HG03565 (cell line): ENCODE measurements at regions not wholly inside any gene's neighbourhood (a gene's known extent, or its start where the extent isn't known, plus 50 kb on each side); places are given as distances from the start of the nearest gene placed in this dataset.
A peak's percentile ranks its signal among the peaks of the same experiment; 100 is the strongest.
"Not testable (repeated sequence)": the region's sequence is repeated elsewhere in the genome, so short reads cannot be mapped to it uniquely, and the experiment has no call there.

ENCODE experiments used
- ATAC-seq: cut with Tn5 transposase; IDR thresholded peaks from one replicate; pipeline ENCODE4 v1.9.1; 2021; ENCODE audit warnings: mild to moderate bottlenecking, moderate library complexity; ENCODE audit not compliant: unreplicated experiment

DNA sequence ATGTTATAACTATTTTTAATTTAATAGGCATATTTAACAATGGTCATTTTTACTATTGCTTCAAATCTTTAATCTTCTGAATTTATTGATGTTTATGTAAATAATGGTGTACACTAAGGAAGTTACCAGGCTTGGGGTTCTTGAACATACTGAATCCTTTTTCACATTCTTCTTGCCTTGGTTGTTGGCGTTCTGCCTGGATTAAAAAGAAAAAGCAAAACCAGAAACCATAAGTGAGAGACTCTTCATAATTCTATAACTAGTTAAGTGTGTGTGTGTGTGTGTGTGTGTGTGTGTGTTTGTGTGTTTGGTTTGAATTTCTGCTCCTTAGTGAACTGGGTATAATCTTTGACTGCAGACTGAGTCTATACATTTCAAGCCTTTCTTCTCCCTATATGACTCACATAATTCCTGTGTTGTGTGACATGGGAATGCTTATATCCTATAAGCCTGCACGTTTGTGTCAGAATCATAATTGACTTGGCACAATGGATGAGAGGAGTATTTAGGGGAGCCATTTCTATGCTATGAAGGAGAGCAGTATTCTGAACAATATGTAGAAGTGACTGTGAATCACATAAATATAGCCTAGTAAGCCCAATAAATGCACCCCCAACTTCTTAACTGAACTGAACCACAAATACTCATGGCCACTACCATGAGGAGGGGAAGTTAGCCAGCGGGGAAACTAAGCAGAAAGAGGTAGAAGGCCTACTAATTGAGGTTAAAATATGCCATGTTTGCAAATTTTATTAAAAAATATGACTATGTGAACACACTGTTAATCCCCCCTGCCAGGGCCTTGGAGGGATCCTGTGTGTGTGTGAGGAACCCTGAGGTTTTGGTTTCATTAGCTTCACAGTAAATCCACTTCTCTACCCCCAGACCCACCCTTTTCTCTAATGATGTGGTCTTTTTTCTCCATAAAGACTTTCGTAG is 425.5 kb downstream of the BCKDHB start:
- ATAC-seq, result no peak

DNA sequence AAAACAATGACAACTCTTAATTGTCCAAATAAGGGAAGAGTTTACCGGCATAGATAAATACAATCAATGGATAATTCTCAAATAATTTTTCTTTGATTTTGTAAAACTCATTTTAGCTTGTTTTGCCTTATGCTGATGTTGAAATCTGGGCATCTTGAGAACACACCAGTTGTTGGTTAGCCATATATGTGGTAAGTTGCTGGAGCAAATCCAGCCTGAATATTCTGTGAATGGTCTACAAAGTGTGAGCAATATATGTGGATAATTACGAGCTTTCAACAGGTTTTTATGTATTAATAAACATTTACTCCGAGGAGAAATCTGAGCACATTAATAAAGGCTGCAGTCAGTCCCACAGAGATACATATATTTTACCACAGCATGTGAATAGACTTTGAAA is 423.6 kb downstream of the BCKDHB start:
- no peak for ATAC-seq

DNA sequence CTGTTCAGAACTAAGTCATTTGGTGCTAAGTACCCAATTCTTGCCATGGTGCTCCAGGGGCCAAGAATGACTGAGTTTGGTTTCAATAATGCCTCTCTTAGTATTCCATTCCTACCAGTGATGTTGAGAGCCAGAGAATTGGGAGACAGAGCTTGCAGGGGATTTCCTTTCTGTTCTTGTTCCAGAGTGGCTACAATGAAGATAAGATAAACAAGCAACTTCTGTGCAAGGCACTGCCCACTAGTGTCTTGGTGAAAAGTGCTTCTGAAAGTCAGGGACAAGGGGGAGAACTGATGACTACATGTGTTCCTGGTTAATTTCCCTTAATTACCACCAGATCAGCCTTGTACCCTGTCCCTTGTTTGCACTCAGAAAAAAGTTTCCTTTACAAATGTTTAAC is 421.6 kb downstream of the BCKDHB start:
- no peak for ATAC-seq

DNA sequence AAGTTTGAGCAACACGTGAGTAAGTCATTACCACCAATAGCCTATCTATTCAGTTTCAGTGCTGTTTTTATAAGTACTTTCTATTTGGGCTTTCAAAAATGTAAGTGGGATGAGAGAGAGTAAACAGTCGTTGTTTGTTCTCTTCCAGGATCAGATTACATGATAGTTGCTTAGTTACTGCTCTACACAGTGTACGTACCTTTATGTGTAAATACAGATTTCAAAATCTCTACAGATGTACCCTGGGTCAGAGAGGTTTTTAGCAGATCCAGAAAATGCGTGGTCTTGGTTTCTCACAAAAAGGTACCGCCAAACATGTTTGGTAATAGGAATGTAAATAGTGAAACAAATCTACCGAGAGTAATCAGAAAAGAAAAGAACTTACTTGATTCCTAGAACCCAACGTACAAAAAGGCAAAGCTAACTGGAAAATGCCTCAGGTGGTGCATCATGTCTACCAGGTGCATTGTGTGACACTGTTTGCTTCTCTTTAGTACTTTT is 421.1 kb downstream of the BCKDHB start:
- no peak for ATAC-seq

DNA sequence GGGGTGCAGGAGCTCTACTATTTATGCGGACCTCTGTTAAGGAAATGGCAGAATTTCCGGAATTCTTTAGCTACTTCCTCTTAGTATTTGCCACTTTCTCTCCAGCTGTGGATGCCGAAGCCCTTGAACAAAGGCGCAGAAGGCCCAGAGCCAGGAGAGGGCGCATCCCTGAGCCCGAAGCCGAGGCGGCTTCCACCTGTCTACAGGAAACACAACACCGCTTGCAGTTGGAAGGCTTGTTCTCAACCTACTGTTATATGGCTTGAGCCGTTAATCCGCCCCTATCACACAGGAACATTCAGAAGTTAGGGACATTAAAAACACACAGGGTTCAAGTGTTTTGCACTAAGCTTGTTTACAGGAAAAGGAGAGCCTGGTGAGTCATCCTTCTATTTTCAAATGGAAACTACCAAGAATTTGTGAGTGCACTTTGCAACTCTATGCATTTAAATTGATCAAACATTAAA is 417.1 kb downstream of the BCKDHB start:
- no peak for ATAC-seq

DNA sequence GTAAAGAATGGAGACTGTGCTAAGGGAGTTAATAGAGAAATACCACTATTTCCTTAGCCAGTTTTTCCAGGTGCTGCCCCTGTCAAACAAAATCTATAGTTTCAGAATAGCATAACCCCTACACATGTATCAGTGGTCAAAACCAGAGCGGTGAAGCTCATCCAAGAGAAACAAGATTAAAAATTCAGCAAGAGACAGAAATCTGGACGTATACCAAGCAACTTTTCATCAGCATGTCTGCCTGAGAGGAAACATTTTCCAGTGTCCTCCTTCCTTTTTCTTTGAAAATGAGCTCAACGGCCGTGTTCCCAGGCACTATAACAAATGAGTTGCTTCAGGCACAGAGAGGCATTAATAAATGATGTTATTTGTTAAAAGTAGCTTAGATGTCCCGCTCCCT is 416.5 kb downstream of the BCKDHB start:
- ATAC-seq, result no peak

DNA sequence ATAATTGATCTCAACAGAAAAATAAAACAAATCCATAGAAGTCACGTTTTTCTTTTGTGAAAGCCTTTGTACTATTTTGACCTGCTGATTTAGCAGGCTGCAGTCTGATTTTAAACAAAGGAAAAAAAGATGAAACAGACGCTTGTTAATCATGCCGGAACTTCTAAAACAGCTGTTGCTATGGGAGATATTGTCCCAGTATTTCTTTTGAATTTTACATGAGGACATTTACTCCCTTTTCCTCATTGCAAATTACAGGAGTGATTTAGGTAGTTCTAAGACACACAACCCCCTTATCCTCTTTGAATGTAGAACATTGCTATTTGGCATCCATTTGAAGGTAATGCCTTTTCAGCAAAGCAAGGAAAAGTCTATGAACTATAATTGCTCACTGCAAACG is 416.1 kb downstream of the BCKDHB start:
- no peak for ATAC-seq

DNA sequence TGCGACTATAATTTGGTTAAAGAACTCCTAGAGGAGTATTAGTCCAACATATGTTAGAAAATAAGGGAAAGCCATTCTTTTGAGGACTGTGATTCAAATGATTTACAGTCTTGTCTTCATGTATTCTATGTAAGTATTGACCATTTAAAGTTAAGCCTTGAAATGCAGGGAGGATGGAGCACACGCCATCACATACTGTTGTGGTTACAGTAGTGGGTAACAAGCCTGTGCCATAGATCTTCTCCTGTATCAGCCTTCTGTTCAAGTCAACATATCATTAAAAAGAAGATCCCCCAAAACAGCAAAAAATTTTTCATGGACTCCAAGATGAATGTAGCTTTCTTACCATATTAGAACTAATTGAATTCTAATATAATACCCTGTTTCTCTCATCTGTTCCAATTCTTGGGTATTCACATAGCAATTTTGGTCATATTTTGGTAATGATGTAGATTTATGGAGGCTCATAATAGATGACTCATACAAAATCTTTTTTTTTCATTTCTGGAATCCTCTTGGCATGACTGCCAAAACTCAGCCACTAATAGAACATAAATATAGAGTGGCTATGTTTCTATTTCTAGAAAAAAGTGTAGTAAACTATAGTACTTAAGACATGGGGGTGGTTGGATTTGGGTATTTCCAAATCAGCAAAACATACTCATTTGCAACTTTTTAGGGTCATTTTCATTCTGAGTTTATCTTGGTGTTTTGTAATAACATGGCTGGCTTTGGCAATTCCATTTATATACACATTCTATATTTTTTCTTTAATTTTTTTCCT is 413.5 kb downstream of the BCKDHB start:
- no peak for ATAC-seq

DNA sequence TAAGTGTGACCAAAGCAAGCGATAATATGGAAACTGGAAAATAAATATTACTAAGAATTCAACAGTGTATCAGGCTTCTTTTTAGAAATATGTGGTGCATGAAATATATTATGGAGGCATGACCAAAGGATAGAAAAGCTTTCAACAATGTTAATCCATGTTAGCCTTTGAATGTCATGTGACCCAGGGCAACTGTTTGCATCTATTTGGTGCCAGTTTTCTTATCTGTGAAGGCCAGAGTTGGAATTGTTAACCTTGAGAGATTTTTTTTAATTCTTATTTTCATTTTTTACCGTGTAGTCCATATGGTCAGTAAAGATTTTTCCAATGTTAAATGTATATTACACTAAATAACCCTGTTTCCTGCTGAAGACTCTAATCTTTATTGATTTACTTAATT is 411.1 kb downstream of the BCKDHB start:
- ATAC-seq, result no peak

DNA sequence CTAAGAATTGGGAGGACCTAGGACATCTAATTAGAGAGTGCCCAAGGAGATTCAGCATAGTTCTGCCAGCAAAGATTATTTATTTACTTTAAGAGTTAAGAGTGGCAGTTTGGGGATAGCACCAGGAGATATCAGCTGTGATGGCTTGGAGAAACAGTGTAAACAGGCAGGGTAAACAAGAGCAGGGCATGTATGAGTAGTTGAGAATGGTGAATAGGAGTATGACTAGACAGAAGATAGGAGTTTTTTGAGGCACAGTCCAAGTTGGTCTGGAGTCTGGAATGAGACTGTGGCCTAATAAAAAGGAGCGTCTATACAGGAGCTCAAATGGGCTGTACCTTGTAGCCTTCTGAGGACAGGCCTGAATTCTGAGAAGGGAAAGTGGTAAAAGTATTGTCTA is 404.1 kb downstream of the BCKDHB start:
- not testable (repeated sequence) for ATAC-seq

DNA sequence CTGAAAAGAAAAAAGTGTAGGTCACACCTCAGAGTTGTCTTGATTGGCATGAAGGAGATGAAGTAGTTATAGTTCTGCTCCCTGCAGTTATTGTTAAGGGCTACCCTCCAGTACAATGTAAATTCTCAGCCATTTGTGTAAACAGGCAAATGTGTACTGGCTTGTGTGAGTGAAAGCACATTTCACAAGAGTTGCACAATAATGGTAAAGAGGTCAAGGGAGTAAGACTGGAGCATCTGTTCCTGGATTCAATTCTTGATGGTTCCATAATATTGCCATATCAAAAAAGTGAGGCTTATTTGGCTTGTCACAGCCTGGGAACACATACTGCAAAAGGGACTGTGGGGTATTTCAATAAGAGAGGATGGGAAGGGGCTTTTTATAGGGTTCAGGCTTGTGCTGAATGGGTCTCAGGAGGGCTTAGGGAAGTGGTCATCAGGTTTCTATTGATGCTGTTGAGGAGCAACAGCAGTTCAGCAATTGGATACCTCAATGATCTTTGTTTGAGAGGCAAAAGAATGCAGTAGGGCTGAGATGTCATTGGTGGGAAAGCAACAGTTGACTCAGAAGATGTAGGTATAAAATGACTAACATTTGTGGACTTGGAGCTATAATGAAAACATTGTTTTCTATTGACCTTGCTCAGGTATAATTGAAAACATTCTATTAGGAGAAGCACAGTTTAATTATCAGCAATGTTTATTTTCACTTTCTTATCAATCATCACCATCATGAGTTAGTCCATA is 402.6 kb downstream of the BCKDHB start:
- no peak for ATAC-seq

DNA sequence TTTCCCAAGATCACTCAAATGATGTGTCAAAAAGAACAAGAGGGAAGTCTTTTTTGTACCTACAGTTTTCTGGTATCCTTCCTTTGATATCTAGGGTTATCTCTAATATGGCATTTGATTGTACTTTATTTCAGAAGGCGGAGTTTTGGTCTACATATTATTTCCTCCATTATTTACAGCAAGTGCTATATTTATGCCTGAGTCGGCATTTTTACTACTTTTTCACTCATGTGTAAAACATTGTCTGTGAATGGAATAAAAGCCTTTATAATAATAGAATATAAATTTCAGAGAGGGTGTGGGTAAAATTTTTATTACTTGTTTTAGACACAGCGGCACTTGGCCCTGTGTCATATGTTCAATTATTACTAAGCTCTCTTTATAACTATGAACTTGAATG is 398.4 kb downstream of the BCKDHB start:
- no peak for ATAC-seq

DNA sequence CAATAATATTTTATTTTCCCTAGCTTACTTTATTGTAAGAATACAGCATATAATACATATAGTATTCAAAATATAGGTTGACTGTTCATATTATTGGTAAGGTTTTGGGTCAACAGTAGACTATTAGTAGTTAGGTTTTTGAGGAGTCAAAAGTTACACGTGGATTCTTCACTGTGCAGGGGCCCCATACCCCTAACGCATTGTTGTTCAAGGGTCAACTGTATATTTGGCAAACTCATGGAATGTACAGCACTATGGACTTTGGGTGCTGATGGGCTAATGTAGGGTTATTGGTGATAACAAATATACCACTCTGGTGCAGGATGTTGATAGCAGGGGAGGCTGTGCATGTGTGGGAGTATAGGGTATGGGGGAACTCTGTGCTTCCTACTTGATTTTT is 397.2 kb downstream of the BCKDHB start:
- no peak for ATAC-seq

DNA sequence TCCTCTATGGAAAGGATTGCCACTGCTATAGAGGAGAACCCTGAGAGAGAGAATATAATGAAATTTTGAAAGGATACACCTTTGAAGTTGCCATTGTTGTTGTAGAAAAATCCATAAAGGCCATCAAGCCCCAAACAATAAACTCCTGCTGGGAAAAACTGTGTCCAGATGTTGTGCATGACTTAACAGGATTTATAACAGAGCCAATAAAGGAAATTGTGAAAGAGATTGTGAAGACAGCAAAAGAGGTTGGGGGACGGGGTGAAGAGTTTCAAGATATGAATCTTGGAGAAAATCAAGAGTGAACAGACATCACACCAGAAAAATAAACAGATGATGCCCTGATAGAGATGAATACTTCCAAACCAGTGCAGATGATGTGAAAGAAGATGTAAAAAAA is 396.4 kb downstream of the BCKDHB start:
- ATAC-seq, result no peak

DNA sequence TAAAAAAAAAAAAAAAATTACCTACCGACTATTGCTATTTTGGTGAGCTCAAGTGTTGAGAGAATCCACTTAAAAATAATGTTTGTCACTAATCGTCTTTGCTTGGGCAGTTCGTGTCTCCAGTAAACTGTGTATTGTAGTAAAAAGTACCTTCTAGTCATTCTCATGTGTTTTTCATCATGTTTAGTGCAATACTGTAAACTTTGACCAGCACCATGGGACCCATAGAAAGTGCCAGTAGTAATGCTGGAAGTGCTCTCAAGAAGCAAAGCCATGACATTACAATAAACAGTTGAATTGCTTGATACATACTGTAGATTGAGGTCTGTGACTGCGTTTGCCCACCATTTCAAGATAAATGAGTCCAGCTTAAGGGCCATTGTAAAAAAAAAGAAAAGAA is 395.2 kb downstream of the BCKDHB start:
- no peak for ATAC-seq

DNA sequence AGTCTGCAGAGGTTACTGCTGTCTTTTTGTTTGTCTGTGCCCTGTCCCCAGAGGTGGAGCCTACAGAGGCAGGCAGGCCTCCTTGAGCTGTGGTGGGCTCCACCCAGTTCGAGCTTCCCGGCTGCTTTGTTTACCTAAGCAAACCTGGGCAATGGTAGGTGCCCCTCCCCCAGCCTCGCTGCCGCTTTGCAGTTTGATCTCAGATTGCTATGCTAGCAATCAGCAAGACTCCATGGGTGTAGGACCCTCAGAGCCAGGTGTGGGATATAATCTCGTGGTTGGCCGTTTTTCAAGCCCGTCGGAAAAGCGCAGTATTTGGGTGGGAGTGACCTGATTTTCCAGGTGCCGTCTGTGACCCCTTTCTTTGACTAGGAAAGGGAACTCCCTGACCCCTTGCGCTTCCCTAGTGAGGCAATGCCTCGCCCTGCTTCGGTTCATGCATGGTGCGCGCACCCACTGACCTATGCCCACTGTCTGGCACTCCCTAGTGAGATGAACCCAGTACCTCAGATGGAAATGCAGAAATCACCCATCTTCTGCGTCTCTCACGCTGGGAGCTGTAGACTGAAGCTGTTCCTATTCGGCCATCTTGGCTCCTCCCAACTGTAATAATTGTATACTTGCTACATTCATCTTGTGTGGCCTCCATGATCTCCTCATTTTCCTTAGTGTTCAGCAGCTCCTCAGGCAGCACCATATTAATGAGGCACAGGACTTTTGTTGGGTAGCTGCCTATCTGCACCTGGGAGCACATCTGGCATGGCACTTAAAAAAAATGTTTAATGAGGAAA is 391.4 kb downstream of the BCKDHB start:
- not testable (repeated sequence) for ATAC-seq

DNA sequence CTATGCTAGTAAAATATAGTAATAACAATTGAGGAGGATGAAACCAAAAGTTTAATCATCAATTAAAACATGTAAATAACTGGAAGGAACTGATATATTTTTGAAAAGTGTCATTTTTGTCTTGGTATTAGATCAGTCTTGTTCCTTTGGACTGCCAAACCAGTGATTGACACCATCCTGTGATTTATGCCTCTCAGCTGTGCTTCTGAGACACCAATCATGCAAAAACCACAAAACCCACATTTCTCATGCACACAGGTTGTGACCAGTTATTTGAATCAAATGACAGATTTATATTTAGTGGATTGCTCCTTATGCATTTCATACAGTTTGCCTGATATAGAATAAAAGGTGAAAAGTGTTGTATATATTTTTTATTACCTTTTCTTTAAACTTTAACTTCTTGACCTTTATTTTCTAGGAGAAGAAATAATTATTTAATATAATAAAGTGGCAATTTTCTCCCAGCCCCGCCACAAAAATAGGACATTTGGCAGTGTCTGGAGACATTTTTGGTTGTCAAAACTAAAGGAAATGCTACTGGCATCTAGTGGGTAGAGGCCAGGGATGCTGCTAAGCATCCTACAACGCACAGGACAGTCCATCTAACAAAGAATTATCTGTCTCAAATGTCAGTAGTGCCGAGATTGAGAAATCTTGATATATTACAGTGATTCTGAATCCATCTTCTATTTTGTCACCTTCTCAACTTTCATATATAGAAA is 383.6 kb downstream of the BCKDHB start:
- no peak for ATAC-seq

DNA sequence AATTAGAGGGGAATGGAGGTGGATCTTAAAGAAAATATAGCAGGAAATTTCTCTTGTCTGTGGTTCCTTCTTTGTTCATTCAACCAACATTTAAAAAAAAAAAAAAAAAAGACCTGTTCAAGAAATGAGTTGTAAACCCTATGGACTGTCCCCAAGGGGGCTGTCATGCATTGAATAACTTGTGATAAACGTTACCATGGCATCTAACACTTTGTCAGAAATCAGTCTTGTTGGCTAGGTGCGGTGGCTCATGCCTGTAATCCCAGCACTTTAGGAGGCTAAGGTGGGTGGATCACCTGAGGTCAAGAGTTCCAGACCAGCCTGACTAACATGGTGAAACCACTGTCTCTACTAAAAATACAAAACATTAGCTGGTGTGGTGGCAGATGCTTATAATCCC is 381.7 kb downstream of the BCKDHB start:
- peak; percentile 76 for ATAC-seq

DNA sequence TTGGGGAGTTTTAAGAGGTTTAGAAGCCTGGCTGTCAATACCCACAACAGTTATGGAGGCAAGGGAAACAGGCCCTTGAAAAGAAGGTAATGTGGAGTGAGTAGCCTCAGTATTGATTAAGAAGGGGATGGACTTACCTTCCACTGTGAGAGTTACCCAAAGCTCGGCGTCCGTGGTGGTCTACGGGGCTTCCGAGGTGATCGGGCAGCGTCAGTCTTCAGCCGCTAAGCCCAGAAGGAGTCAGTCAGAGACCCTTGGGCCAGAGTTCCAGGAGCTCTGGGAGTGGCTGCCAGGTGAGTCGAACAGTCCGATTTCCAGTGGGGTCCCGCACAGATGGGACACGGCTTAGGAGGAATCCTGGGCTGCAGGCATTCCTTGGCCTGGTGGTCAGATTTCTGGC is 379.0 kb downstream of the BCKDHB start:
- not testable (repeated sequence) for ATAC-seq

DNA sequence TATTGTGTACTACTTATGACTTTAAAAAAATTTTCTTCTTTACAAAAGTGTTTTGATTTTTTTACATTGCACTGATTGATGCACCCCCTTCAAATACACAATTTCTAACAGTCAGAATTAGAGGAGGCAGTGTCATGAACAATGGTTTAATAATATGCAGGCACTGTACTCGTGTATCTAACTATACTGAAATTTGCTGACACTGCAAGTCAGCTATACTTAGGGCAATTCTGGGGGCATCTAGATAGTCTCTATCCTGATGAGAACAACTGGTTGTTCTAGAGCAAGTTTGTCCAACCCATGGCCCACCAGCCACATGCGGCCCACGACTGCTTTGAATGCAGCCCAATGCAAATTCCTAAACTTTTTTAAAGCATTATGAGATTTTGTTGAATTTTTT is 375.6 kb downstream of the BCKDHB start:
- no peak for ATAC-seq
